ENCODE measurements at regions not wholly inside any gene's neighbourhood (a gene's known extent, or its start where the extent isn't known, plus 50 kb on each side); places are given as distances from the start of the nearest gene placed in this dataset.

- H3K4me3 ChIP-seq (ENCODE audit: low read depth, low read length) = no peak overlapping the region
- DNase-seq (ENCODE audit: low read depth) = no peak
- TF ChIP-seq MYC (IDR thresholded peaks at IDR 0.05; ENCODE audit: low read depth, low read length) (no peak), MAX (IDR thresholded peaks at IDR 0.05; ENCODE audit: low read depth, low read length) (no peak), POLR2A (IDR thresholded peaks at IDR 0.05; ENCODE audit: extremely low read depth, insufficient read length) (no peak), CTCF (IDR thresholded peaks at IDR 0.05; ENCODE audit: low read depth, low read length) (no peak)
Measured at GRCh38 chr9:90029386-90029785, 424.6 kb downstream of the GADD45G start.

GRCh38 chr9:90029996-90030395 lies 425.2 kb downstream of the GADD45G start:
- no peak for TF ChIP-seq CTCF (IDR thresholded peaks at IDR 0.05; ENCODE audit: low read depth, low read length)
- TF ChIP-seq MYC (IDR thresholded peaks at IDR 0.05; ENCODE audit: low read depth, low read length) = no peak
- TF ChIP-seq POLR2A (IDR thresholded peaks at IDR 0.05; ENCODE audit: extremely low read depth, insufficient read length) = no peak
- TF ChIP-seq MAX (IDR thresholded peaks at IDR 0.05; ENCODE audit: low read depth, low read length) = no peak
- DNase-seq (ENCODE audit: low read depth) = no peak
- H3K4me3 ChIP-seq (ENCODE audit: low read depth, low read length) = no peak overlapping the region

- DNase-seq (ENCODE audit: low read depth) = peak; percentile 65
- TF ChIP-seq MYC (IDR thresholded peaks at IDR 0.05; ENCODE audit: low read depth, low read length) = no peak
- no peak for TF ChIP-seq CTCF (IDR thresholded peaks at IDR 0.05; ENCODE audit: low read depth, low read length)
- peak; percentile 5; the same call in 1 of the 2 replicates for TF ChIP-seq MAX (IDR thresholded peaks at IDR 0.05; ENCODE audit: low read depth, low read length)
- no peak for TF ChIP-seq POLR2A (IDR thresholded peaks at IDR 0.05; ENCODE audit: extremely low read depth, insufficient read length)
- no peak overlapping the region for H3K4me3 ChIP-seq (ENCODE audit: low read depth, low read length)
Measured at GRCh38 chr9:90032296-90033027, 427.6 kb downstream of the GADD45G start.

GRCh38 chr9:90033028-90033650 lies 428.3 kb downstream of the GADD45G start:
- peak; percentile 37 for DNase-seq (ENCODE audit: low read depth)
- TF ChIP-seq MYC (IDR thresholded peaks at IDR 0.05; ENCODE audit: low read depth, low read length) (no peak), POLR2A (IDR thresholded peaks at IDR 0.05; ENCODE audit: extremely low read depth, insufficient read length) (no peak), MAX (IDR thresholded peaks at IDR 0.05; ENCODE audit: low read depth, low read length) (no peak), CTCF (IDR thresholded peaks at IDR 0.05; ENCODE audit: low read depth, low read length) (no peak)
- no peak overlapping the region for H3K4me3 ChIP-seq (ENCODE audit: low read depth, low read length)

GRCh38 chr9:90034071-90034470 lies 429.3 kb downstream of the GADD45G start:
- no peak for TF ChIP-seq POLR2A (IDR thresholded peaks at IDR 0.05; ENCODE audit: extremely low read depth, insufficient read length)
- no peak for TF ChIP-seq MYC (IDR thresholded peaks at IDR 0.05; ENCODE audit: low read depth, low read length)
- TF ChIP-seq CTCF (IDR thresholded peaks at IDR 0.05; ENCODE audit: low read depth, low read length) = no peak
- no peak for TF ChIP-seq MAX (IDR thresholded peaks at IDR 0.05; ENCODE audit: low read depth, low read length)
- no peak overlapping the region for H3K4me3 ChIP-seq (ENCODE audit: low read depth, low read length)
- no peak for DNase-seq (ENCODE audit: low read depth)
